LNCAP (cell line): ENCODE measurements at regions not wholly inside any gene's neighbourhood (a gene's known extent, or its start where the extent isn't known, plus 50 kb on each side); places are given as distances from the start of the nearest gene placed in this dataset.

Source experiments
- TF ChIP-seq, protein P1 (sequence below): fragments of 450-650 bp; IDR thresholded peaks from 2 replicates; pipeline ENCODE4 v1.5.1; 2017; ENCODE audit warnings: mild to moderate bottlenecking

DNA sequence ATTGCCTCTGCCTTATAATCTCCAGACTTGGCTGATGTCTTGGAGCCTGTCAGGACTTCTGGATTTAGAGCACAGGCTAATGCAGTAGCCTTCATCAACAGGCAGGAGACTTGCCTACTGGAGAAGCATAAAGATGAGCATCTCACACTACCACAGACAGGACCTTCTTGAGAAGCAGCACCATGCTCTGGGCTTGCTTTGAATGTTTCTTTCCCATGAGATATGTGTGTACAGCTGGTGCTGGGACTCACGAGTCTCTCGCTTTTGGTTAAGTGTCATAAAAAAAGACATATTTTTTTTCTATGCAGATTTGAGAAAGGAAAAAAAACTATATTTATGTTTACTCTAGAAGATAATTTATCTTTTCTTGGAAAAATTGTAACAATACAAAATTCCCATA, 671.3 kb downstream of the MRPL39 start:
- TF ChIP-seq, protein P1, sequence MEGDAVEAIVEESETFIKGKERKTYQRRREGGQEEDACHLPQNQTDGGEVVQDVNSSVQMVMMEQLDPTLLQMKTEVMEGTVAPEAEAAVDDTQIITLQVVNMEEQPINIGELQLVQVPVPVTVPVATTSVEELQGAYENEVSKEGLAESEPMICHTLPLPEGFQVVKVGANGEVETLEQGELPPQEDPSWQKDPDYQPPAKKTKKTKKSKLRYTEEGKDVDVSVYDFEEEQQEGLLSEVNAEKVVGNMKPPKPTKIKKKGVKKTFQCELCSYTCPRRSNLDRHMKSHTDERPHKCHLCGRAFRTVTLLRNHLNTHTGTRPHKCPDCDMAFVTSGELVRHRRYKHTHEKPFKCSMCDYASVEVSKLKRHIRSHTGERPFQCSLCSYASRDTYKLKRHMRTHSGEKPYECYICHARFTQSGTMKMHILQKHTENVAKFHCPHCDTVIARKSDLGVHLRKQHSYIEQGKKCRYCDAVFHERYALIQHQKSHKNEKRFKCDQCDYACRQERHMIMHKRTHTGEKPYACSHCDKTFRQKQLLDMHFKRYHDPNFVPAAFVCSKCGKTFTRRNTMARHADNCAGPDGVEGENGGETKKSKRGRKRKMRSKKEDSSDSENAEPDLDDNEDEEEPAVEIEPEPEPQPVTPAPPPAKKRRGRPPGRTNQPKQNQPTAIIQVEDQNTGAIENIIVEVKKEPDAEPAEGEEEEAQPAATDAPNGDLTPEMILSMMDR = no peak

DNA sequence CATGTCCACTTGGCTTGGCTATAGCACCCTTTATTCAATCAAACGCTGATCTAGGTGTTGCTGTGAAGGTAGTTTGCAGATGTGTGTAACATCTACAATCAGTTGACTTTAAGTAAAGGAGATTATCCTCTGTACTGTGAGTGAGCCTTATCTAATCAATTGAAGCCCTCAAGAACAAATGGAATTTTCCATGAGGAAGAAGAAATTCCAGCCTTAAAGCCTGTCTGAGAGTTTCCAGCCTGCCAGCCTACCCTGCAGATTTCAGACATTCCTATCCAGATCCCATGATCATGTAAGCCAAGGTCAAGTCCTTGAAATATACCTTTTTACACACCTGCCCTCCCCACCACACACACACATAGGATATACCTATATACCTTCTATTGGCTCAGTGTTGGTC, 696.7 kb downstream of the MRPL39 start:
- TF ChIP-seq, protein P1 = no peak

DNA sequence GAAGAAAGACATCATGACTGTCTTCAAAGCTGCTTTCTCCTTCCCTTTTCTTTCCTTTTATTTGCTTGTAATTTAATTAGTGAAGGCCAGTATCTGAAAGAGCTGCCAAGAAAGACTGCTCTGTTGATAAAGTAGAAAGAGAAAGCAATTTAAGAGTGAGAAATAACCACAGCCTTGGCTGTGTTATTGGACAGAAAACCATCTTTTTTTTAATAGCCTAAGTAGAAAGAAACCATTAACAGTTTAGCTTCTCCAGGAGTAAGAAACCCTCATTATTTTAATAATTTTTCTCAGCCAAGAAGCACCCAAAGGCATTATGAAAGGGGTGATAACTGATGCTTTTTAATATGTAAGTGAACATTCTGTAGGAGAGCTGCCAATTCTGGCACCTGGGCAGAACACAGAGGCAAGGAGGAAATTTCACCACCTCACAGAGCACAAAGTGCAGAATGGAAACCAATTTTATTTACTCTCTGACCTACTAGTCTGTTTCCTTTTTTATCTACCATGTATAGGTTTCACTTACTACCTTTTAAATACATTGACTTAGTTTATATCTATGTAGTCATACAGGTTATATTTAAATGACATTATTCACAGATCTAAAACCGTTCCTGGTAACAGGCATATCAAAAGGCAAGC, 703.2 kb downstream of the MRPL39 start:
- TF ChIP-seq, protein P1 = no peak

DNA sequence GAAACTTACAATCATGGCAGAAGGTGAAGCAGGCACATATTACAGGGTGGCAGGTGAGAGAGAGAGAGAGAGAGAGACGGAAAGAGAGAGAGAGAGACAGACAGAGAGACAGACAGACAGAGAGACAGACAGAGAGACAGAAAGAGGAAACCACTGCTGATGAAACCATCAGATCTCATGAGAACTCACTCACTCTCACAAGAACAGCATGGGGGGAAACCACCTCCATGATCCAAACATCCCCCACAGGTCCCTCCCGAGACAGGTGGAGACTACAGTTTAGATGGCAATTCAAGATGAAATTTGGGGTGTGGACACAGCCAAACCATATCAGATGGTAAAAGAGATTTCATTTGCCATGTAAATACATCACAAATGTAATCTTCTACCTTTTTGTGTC, 708.1 kb downstream of the MRPL39 start:
- TF ChIP-seq, protein P1 = no peak

DNA sequence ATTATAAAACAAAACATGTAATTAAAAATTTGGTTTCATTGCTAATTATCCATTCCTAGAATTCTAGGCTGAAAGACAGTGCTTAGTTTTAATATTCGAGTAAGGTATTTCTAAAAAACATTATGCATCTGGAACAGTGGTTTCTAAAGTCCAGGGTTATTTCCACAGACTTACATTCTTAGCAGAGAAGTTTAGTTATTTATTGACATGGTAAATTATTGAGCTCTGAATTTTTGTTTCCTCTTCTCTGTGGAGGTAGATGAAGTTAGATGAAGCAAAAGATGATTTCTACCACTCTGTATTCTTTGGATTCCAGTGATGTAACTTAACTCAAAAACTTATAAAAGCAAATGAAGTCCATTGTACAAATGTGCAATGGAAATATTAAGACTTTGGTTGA, 709.4 kb downstream of the MRPL39 start:
- TF ChIP-seq, protein P1 = no peak

DNA sequence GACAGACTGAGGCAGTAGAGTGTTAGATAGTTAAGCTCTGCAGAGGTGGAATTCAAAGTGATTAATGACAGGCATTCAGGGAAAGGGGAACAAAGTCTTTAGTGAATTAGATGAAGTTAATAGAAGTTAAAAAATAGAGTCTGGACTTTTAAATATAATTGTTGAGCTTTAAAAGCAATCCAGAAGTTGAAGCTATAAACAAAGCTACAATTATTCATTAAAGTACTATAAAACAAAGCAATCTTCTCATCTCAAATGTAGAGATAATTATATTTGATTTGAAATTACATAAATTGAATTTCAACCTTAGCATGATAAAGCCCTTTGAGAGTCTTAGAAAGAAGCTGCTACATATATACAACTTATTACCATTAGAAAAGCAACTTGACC, 710.6 kb downstream of the MRPL39 start:
- TF ChIP-seq, protein P1 = no peak

DNA sequence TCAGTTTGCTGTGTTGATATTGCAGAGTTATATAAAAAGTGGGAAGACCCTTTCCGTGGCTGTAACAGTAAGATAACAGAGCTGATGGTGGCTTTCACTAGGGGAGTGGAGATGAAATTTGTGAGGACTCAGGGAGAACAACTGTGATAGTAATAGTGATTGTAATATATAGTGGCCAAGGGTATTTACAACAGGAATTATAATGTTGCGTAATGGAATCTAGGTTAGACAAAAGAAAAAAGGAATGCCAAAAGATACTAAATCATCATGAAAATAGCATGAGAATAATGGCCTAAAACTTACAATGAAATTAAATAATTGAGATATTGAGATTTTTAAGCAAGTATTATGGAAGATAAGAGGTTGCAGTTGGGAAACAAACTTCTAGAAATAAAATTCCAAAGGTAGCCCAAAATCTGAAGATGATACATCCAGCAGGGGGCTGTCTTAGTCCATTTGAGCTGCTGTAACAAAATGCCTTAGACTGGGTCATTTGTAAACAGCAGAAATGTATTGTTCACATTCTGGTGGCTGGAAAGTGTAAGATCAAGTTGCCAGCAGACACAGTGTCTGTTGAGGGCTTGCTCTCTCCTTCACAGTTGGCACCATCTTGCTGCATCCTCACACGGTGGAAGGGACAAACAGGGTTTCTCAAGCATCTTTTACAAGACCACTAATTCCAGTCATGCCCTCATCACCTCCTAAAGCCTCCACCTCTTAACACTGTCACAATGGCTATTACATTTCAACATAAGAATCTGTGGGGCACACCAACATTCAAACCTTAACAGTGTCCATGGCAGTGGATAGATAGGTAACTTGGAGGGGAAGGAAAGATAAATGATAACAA, 711.2 kb downstream of the MRPL39 start:
- TF ChIP-seq, protein P1 = peak; percentile 44
